KMS-11 (cell line): ENCODE measurements at regions not wholly inside any gene's neighbourhood (a gene's known extent, or its start where the extent isn't known, plus 50 kb on each side); places are given as distances from the start of the nearest gene placed in this dataset.

Experiments used
- H2AFZ ChIP-seq: fragments of 200-600 bp; sonication (generic); 2 replicates; pipeline ENCODE4 v1.6.1; 2016; ENCODE audit warnings: antibody characterized with exemption, mixed run types, low read depth
- H3K27ac ChIP-seq: fragments of 200-600 bp; sonication (generic); 2 replicates; pipeline ENCODE4 v1.6.1; 2016; ENCODE audit warnings: mild to moderate bottlenecking, mixed run types
- H3K27me3 ChIP-seq: fragments of 200-600 bp; sonication (generic); 2 replicates; pipeline ENCODE4 v1.6.1; 2017; ENCODE audit warnings: mild to moderate bottlenecking, low read depth, mixed run types, moderate library complexity; ENCODE audit not compliant: insufficient read depth
- H3K36me3 ChIP-seq: fragments of 200-600 bp; sonication (generic); 2 replicates; pipeline ENCODE4 v1.6.1; 2017; ENCODE audit warnings: mild to moderate bottlenecking, mixed run types; ENCODE audit not compliant: insufficient read depth
- H3K4me1 ChIP-seq: fragments of 200-600 bp; sonication (generic); 2 replicates; pipeline ENCODE4 v1.6.1; 2016; ENCODE audit warnings: mild to moderate bottlenecking, low read depth, mixed run types; ENCODE audit not compliant: poor library complexity, severe bottlenecking
- H3K4me2 ChIP-seq: fragments of 200-600 bp; sonication (generic); 2 replicates; pipeline ENCODE4 v1.7.0; 2016; ENCODE audit warnings: mild to moderate bottlenecking, mixed run types
- H3K4me3 ChIP-seq: fragments of 200-600 bp; sonication (generic); IDR thresholded peaks from 2 replicates; pipeline ENCODE4 v1.6.1; 2017; ENCODE audit warnings: low read depth, low read length, mixed read lengths; ENCODE audit not compliant: insufficient read depth
- H3K79me2 ChIP-seq: fragments of 200-600 bp; sonication (generic); 2 replicates; pipeline ENCODE4 v1.6.1; 2016; ENCODE audit warnings: low read depth, mixed run types; ENCODE audit not compliant: insufficient read depth
- H3K9ac ChIP-seq: fragments of 200-600 bp; sonication (generic); 2 replicates; pipeline ENCODE4 v1.6.1; 2016; ENCODE audit warnings: mild to moderate bottlenecking, mixed run types
- H4K20me1 ChIP-seq: fragments of 200-600 bp; sonication (generic); 2 replicates; pipeline ENCODE4 v1.6.1; 2016; ENCODE audit warnings: mild to moderate bottlenecking, mixed run types; ENCODE audit not compliant: insufficient read depth
- TF ChIP-seq, protein P1 (sequence below): fragments of 200-600 bp; sonication (generic); conservative IDR thresholded peaks from 2 replicates; pipeline ENCODE4 v1.6.1; 2017; ENCODE audit warnings: low read depth, mild to moderate bottlenecking, antibody characterized with exemption, low read length, moderate library complexity, mixed read lengths

- Histone ChIP-seq H3K27ac (no peak overlapping the region), H3K4me1 (no peaks in the 10 kb centered on the region), H3K4me2 (no peak overlapping the region), H3K79me2 (no peaks in the 10 kb centered on the region), H2AFZ (no peak overlapping the region), H3K9ac (no peak overlapping the region), H3K27me3 (no peaks in the 10 kb centered on the region), H3K36me3 (no peaks in the 10 kb centered on the region), H3K4me3 (no peak overlapping the region), H4K20me1 (no peaks in the 10 kb centered on the region)
- TF ChIP-seq, protein P1, sequence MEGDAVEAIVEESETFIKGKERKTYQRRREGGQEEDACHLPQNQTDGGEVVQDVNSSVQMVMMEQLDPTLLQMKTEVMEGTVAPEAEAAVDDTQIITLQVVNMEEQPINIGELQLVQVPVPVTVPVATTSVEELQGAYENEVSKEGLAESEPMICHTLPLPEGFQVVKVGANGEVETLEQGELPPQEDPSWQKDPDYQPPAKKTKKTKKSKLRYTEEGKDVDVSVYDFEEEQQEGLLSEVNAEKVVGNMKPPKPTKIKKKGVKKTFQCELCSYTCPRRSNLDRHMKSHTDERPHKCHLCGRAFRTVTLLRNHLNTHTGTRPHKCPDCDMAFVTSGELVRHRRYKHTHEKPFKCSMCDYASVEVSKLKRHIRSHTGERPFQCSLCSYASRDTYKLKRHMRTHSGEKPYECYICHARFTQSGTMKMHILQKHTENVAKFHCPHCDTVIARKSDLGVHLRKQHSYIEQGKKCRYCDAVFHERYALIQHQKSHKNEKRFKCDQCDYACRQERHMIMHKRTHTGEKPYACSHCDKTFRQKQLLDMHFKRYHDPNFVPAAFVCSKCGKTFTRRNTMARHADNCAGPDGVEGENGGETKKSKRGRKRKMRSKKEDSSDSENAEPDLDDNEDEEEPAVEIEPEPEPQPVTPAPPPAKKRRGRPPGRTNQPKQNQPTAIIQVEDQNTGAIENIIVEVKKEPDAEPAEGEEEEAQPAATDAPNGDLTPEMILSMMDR = no peak
Observed at GRCh38 chr2:120629241-120629895, 106.3 kb upstream of the GLI2 start.

DNA sequence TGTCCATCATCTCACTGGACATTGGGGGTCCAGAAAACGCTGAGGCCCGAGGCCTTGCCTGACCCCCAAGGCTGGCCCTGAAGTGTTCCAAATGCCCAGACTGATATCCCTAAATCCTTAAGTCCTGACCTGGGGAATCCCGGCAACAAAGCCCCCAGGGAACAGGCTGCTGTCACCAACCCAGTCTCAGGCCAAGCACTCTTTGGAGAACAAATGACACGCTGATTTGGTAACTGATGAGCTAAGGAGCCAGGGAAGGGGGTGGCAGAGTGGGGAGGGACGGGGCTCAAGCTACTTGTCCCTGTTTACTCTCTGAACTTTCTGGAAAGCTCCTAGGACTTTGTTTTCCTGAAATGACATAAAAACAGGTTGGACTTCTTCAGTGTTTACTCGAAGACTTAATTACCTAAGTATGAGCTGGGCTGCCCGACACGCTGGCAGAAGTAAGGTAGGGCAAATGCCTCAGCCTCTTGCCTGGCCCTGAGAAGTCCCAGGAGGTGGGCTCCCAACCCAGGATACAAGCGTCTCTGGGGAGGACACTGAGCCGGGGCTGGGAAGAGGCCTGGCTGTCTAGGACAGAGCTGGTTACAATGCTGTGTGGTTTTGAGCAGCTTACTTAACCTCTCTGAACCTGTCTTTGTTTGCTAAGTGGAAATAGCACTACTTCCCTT lies 105.5 kb upstream of the GLI2 start:
- no peak overlapping the region for H2AFZ ChIP-seq
- H3K27me3 ChIP-seq = no peaks in the 10 kb centered on the region
- H3K79me2 ChIP-seq = no peaks in the 10 kb centered on the region
- no peak overlapping the region for H3K27ac ChIP-seq
- no peaks in the 10 kb centered on the region for H4K20me1 ChIP-seq
- no peak overlapping the region for H3K4me2 ChIP-seq
- TF ChIP-seq, protein P1 = no peak
- no peak overlapping the region for H3K9ac ChIP-seq
- H3K4me3 ChIP-seq = no peak overlapping the region
- H3K36me3 ChIP-seq = no peaks in the 10 kb centered on the region
- no peaks in the 10 kb centered on the region for H3K4me1 ChIP-seq

- H3K4me1 ChIP-seq = no peaks in the 10 kb centered on the region
- no peaks in the 10 kb centered on the region for H3K27me3 ChIP-seq
- H2AFZ ChIP-seq = no peak overlapping the region
- no peak overlapping the region for H3K27ac ChIP-seq
- H3K79me2 ChIP-seq = no peaks in the 10 kb centered on the region
- no peak overlapping the region for H3K9ac ChIP-seq
- no peaks in the 10 kb centered on the region for H3K36me3 ChIP-seq
- no peaks in the 10 kb centered on the region for H4K20me1 ChIP-seq
- no peak overlapping the region for H3K4me2 ChIP-seq
- H3K4me3 ChIP-seq = no peak overlapping the region
- TF ChIP-seq, protein P1 = no peak
Observed at GRCh38 chr2:120631236-120631635, 104.4 kb upstream of the GLI2 start.

GRCh38 chr2:120631724-120632123 lies 103.9 kb upstream of the GLI2 start:
- no peaks in the 10 kb centered on the region for H4K20me1 ChIP-seq
- no peaks in the 10 kb centered on the region for H3K36me3 ChIP-seq
- H2AFZ ChIP-seq = no peak overlapping the region
- H3K4me1 ChIP-seq = no peaks in the 10 kb centered on the region
- no peak overlapping the region for H3K9ac ChIP-seq
- H3K27me3 ChIP-seq = no peaks in the 10 kb centered on the region
- H3K79me2 ChIP-seq = no peaks in the 10 kb centered on the region
- H3K27ac ChIP-seq = no peak overlapping the region
- no peak overlapping the region for H3K4me3 ChIP-seq
- no peak overlapping the region for H3K4me2 ChIP-seq
- TF ChIP-seq, protein P1 = no peak
